ENCODE measurements at regions not wholly inside any gene's neighbourhood (a gene's known extent, or its start where the extent isn't known, plus 50 kb on each side); places are given as distances from the start of the nearest gene placed in this dataset.
"Not testable (repeated sequence)": the region's sequence is repeated elsewhere in the genome, so short reads cannot be mapped to it uniquely, and the experiment has no call there.

GRCh38 chr4:15163284-15163645 is 161.0 kb downstream of the CPEB2 start:
- no peak for DNase-seq

DNA sequence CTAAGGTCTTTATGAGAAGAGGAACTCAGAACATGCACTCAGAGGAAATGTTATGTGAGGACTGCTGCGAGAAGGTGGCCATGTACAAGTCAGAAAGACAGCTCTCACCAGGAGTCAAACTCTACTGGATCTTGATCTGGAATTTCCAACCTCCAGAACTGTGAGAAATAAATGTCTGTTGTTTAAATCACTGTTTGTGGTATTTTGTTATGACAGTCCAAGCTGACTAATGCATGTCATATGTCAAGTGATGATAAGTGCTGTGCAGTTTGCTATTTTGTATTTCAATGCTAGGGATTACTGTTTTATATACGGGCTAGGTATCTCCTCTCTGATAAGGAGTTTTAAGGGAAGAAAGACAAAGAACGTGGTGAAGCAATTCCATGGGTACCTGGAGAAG is 162.3 kb downstream of the CPEB2 start:
- no peak for DNase-seq

DNA sequence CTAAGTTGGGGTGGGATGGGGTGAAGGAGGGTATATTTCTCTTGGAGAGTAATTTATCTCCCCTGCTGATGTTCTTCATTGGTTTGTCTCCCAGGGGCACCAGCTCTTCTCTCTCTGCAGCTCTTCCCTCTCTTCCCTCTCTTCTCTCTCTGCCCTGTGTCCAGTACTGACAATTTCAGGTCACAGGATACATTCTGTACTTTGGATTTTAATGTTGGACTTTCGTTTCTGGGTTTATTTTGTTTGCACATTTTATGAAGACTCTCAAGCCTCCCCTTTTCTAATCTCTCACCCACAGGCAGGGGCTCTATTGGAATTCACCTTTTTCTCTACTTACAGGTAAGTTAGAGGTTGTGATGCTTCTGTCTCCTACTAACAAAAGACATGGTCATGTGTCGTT is 165.5 kb downstream of the CPEB2 start:
- no peak for DNase-seq

DNA sequence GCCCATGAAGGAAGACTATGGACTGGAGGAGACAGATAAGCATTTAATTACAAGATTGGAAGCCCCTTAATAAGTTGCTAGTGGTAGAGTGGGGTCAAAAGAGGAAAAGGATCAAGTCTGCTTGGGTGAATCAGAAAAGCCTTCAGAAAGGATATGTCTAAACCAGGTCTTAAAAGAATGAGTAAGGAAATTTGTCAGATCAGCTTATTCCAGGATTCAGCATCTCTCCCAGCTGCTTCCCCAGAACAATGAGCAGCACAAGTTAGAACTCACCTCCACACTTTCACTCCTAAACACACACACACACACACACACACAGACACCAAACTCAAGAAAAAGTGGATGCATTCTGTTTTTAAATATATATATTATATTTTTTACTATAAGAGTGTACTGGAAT is 166.5 kb downstream of the CPEB2 start:
- DNase-seq = no peak

DNA sequence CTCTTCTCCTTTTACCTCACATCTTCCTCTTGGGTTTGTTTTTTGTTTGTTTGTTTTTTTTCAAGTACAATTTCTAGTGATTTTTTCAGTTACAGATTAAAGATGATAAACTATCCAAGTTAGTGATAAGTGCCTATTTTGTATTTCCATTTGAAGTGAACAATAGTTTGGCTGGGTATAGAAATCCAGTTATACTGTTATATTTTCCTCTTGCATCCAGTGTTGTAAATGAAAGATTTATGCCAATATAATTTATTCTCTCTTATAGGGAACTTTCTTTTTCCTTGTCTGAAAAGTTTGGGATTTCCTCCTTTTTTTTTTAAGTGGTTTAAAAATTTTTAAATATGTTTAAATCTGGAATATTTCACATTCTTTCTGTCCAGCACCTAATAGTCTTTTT is 169.4 kb downstream of the CPEB2 start:
- DNase-seq = no peak

DNA sequence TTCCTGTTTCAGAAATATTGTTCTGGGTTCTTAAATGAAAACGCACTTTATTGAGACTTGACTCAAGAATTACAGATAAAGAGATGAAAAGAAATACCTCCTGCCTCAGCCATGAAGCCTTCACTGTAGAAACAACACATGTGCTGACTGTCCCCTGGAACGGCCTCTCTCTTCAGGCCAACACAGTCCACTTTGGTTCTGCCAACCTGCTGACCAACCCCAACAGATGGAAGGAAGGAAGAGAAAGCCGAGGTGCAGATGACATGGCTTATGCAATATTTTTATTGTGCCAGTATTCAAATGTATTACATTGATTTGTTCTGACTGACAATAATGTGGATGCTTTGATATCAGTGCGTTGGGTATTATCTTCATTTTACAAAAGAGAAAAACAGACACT is 171.0 kb downstream of the CPEB2 start:
- DNase-seq = no peak

GRCh38 chr4:15174168-15174567 is 171.9 kb downstream of the CPEB2 start:
- DNase-seq = not testable (repeated sequence)

GRCh38 chr4:15179842-15180241 is 177.6 kb downstream of the CPEB2 start:
- not testable (repeated sequence) for DNase-seq

- no peak for DNase-seq
Measured at GRCh38 chr4:15182600-15183220, 180.4 kb downstream of the CPEB2 start.

GRCh38 chr4:15186149-15186548 is 183.9 kb downstream of the CPEB2 start:
- no peak for DNase-seq

GRCh38 chr4:15186806-15187205 is 184.5 kb downstream of the CPEB2 start:
- DNase-seq = no peak

GRCh38 chr4:15188605-15189539 is 186.6 kb downstream of the CPEB2 start:
- no peak for DNase-seq

DNA sequence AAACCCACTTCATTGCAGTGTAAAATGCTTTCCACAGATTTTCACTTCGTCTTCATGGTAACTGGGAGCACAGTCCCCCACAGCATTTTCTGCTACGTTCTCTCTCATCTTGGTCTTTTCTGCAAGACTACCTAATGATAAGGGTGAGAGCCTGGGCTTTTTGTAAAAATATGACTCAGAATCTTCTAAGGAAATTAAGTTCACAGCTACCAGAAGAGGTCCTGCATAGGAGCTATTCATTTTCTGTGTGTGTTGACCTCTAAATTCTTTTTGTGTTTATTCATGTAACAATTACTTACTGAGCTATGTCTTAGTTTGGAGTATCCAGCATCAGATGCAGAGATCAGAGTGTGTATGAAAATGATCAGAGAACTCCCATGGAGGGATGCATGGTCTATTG is 192.2 kb downstream of the CPEB2 start:
- no peak for DNase-seq

DNA sequence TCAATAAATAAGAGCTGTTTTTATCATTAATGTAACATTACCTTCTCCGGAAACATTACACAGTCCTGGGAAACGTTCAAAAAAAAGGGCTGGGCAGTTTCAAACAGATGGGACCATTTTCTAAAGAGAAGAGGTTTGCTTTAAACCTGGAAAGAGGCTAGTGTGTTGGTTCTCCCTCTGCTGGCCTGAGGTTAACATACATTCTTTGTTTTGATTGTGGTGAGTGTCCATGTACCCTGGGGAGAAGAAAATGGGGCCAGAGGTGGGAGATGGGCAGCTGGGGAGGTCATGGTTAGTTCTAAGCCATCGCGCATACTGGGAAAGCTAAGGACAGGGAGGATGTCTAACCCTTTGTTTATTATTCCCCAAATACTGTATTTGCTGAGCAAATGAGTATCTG is 194.7 kb downstream of the CPEB2 start:
- DNase-seq = no peak

GRCh38 chr4:15198070-15198727 is 195.9 kb downstream of the CPEB2 start:
- DNase-seq = no peak

- no peak for DNase-seq
Measured at GRCh38 chr4:15201782-15202181, 199.5 kb downstream of the CPEB2 start.

DNA sequence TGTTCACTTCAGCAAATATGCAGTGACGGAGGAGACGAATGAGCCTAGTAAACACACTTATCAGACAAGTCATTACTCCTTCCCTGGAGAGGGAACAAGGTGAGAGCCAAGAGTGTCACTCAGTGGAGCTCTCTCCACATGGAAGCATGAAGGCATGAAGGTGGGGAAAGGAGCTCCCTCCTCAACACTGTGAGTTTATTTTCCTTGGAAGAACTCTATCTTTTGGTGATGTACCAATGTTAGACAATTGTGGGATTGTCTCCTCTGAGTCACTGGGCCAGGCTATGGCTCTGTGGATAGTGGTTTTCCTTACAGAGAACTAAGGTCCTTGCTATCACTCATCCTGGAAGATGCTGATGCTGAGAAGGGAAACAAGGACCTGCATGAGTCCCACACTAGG is 200.2 kb downstream of the CPEB2 start:
- DNase-seq = no peak

- not testable (repeated sequence) for DNase-seq
Measured at GRCh38 chr4:15206526-15206925, 204.2 kb downstream of the CPEB2 start.

DNA sequence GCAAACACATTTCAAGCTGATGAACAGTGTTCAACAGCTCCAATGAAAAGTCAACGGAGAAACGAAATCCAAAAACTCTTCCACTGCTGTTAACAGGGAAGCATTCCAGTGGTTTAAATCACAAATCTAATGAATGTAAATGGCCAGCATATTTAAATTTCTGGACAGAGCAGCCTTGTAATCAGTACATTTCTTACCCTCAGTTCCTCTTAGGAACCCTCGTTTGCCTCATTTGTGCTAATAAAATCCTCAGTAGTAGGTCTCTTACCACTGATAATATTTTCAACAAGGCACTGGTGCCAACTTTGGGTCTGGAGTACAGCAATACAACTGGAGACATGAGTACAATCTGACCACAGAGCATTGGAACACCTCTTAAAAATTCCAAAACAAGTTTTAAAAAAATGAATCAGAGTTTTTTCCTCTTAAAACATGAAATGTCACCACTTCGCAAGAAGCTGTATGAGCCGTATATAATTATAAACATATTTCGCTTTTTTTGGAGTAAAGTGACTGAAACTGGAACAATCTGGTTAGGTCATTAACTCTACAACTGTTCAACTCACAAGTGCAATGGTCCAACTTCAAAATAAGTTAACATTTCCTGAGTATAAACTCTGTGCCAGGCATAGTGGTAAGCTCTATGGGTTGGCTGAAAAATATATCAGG is 211.2 kb downstream of the CPEB2 start:
- peak; percentile 52 for DNase-seq

- DNase-seq = no peak
Measured at GRCh38 chr4:15215109-15215508, 212.7 kb upstream of the C1QTNF7 start.

- no peak for DNase-seq
Measured at GRCh38 chr4:15226203-15226602, 201.6 kb upstream of the C1QTNF7 start.

DNA sequence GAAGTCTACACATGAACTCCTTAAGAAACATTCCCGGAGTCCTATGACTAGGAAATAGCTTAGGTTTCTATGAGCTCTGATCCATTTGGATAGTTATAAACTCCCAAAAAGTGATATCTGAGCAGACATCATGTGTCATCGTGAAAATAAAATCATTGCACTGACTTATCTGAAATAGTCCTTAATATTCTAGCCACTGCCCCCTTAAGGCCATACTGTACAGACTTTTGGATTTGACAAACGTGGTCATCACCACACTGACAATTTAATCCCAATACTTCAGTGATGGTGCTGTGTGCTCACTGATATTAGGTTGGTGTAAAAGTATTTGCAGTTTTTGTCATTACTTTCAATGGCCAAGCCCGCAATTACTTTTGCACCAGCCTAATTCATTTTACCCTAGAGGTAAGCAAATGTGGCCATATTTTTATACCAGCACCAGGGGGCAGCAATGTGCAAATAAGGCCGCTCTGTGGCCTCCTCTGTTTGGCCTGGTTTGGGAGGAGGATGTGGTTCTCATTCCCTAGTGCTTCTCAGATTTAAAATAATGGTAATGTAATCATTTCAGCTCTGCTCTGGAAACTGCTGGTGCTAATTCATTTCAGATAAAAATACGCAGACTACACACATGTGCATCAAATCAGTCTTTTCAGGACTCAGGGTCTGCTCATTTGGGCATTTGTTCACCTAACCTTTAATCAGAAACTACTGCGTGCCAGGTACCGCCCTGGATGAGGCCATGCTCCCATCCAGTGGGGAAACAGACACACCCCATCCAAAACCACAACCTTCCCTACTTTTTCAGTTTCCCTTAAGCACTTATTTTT is 196.4 kb upstream of the C1QTNF7 start:
- DNase-seq = peak; percentile 86
